Kidney (tissue), 13 donors: ENCODE measurements at regions not wholly inside any gene's neighbourhood (a gene's known extent, or its start where the extent isn't known, plus 50 kb on each side); places are given as distances from the start of the nearest gene placed in this dataset.
A peak's percentile ranks its signal among the peaks of the same experiment; 100 is the strongest.

ENCODE experiments used
- DNase-seq, 5 donors: peaks; one replicate each; pipeline ENCODE4 v3.0.0-alpha.2; 2013 to 2020
- FAIRE-seq: peaks from 2 replicates; lab custom pipeline; 2012; peaks lifted over from hg19 to GRCh38; lab: Jason Lieb, UNC
- H3K27ac ChIP-seq, 2 donors: one replicate each; pipeline ENCODE4 v1.7.0; 2013; ENCODE audit warnings: low read depth in 2 of 2, low read length in 2 of 2, inconsistent platforms in 1 of 2
- H3K27me3 ChIP-seq: one replicate; pipeline ENCODE4 v1.7.1; 2013; ENCODE audit warnings: low read length, inconsistent platforms; ENCODE audit not compliant: control insufficient read depth, insufficient read depth
- H3K36me3 ChIP-seq, 3 donors: one replicate each; pipeline versions ENCODE4 v1.7.0 to v1.7.1; 2013; ENCODE audit warnings: low read length in 3 of 3, control low read depth in 1 of 3, inconsistent platforms in 1 of 3; ENCODE audit not compliant: insufficient read depth in 3 of 3, control insufficient read depth in 2 of 3
- H3K4me1 ChIP-seq, 3 donors: one replicate each; pipeline versions ENCODE4 v1.7.0 to v1.7.1; 2013; ENCODE audit warnings: low read length in 3 of 3, inconsistent platforms in 1 of 3, low read depth in 1 of 3; ENCODE audit not compliant: control insufficient read depth in 2 of 3, insufficient read depth in 2 of 3
- H3K4me3 ChIP-seq, 3 donors: one replicate each; pipeline versions ENCODE4 v1.7.0 to v1.8.1; 2013; ENCODE audit warnings: low read length in 3 of 3, control low read depth in 1 of 3, inconsistent platforms in 1 of 3
- H3K9ac ChIP-seq, 3 donors: one replicate each; pipeline versions ENCODE4 v1.7.0 to v1.7.1; 2013; ENCODE audit warnings: low read length in 3 of 3, control low read depth in 1 of 3, inconsistent platforms in 1 of 3
- H3K9me3 ChIP-seq, 3 donors: one replicate each; pipeline versions ENCODE4 v1.7.0 to v1.7.1; 2013; ENCODE audit warnings: low read length in 3 of 3, control low read depth in 1 of 3, inconsistent platforms in 1 of 3; ENCODE audit not compliant: control insufficient read depth in 2 of 3, insufficient read depth in 1 of 3
- CTCF ChIP-seq: IDR thresholded peaks from 3 replicates; pipeline ENCODE4 v1.5.1; 2012; ENCODE audit warnings: mild to moderate bottlenecking, moderate library complexity, borderline replicate concordance; ENCODE audit not compliant: insufficient read depth; ENCODE audit errors: extremely low read depth
- intact Hi-C: fragments of 100-400 bp; cut with DNase I; formaldehyde crosslinking; loops from one replicate; pipeline ENCODE4 v1.11.1; 2022
- donor health status: control.
- donor health status: control.
- donor health status: control.
- donor health status: control.
- donor health status: control.
- donor health status: DM: yes; HTN: yes; CAD: no.
- donor health status: Normal renal cell carcinoma (clear cell type).

GRCh38 chr21:30058928-30059327 is 107.7 kb downstream of the CLDN17 start:
- TF ChIP-seq CTCF, result no peak

GRCh38 chr21:30057108-30057507 is 109.5 kb downstream of the CLDN17 start:
- intact Hi-C loops, result no loop called here
- Histone ChIP-seq H3K27ac (no peak overlapping the region), H3K9ac (no peak overlapping the region), H3K4me1 (no peaks in the 10 kb centered on the region), H3K9me3 (no peaks in the 10 kb centered on the region), H3K27me3 (no peaks in the 10 kb centered on the region), H3K36me3 (no peaks in the 10 kb centered on the region), H3K4me3 (no peak overlapping the region)
- TF ChIP-seq CTCF, result no peak
- no peak for FAIRE-seq
- no peak for DNase-seq

More at GRCh38 chr21:30058928-30059327, 107.7 kb downstream of the CLDN17 start:
- no peak for DNase-seq
- intact Hi-C loops, result no loop called here
- H3K9ac ChIP-seq, result no peak overlapping the region
- H3K4me1 ChIP-seq, result no peaks in the 10 kb centered on the region
- no peak for FAIRE-seq
- H3K27me3 ChIP-seq, result no peaks in the 10 kb centered on the region
- H3K36me3 ChIP-seq, result no peaks in the 10 kb centered on the region
- H3K9me3 ChIP-seq, result no peaks in the 10 kb centered on the region
- no peak overlapping the region for H3K27ac ChIP-seq
- H3K4me3 ChIP-seq, result no peak overlapping the region

- DNase-seq, result no peak
- H3K9me3 ChIP-seq, result no peaks in the 10 kb centered on the region
- H3K4me3 ChIP-seq, result no peak overlapping the region
- no peak overlapping the region for H3K9ac ChIP-seq
- H3K27ac ChIP-seq, result no peak overlapping the region
- H3K4me1 ChIP-seq, result no peaks in the 10 kb centered on the region
- no peak for TF ChIP-seq CTCF
- no peaks in the 10 kb centered on the region for H3K27me3 ChIP-seq
- no peaks in the 10 kb centered on the region for H3K36me3 ChIP-seq
- no peak for FAIRE-seq
- intact Hi-C loops, result no loop called here
These were observed 108.8 kb upstream of the GRIK1 start for GRCh38 chr21:30048570-30048969.

- peak; percentile 72 for TF ChIP-seq CTCF
- H3K9me3 ChIP-seq, result peaks cover 0 to 3% (median 0%) of the 10 kb centered on the region in 3 donors
- intact Hi-C loops, result no loop called here
- no peaks in the 10 kb centered on the region for H3K4me1 ChIP-seq
- FAIRE-seq (peak; percentile 33), DNase-seq (peak in 2 of 5 donors; percentile 47 to 49)
- no peak overlapping the region for H3K27ac ChIP-seq
- H3K9ac ChIP-seq, result no peak overlapping the region
- H3K36me3 ChIP-seq, result no peaks in the 10 kb centered on the region
- no peaks in the 10 kb centered on the region for H3K27me3 ChIP-seq
- H3K4me3 ChIP-seq, result no peak overlapping the region
These were observed 104.8 kb upstream of the GRIK1 start for GRCh38 chr21:30044447-30045064.
